ENCODE measurements at regions not wholly inside any gene's neighbourhood (a gene's known extent, or its start where the extent isn't known, plus 50 kb on each side); places are given as distances from the start of the nearest gene placed in this dataset.
"Not testable (repeated sequence)": the region's sequence is repeated elsewhere in the genome, so short reads cannot be mapped to it uniquely, and the experiment has no call there.

DNA sequence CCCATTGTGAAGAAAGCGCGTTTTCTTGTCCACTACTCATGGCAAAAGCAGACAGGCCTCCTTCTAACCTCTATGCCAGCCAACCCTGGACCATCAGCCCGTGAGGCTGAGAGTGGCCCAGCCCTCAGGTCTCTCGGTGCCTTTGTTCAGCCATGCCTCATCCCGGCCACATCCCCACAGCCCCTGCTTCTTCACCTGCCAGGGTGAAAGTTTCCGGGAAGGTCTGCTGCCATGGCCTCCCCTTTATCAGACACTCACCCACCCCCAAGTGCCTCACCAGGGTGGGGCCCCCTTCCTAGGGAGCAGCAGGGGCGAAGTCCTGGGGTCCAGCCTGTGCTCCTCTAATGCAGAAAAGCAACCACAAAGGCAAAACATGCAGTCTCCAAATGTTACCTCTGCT, 478.4 kb upstream of the SALL3 start:
- TF ChIP-seq, protein P1, sequence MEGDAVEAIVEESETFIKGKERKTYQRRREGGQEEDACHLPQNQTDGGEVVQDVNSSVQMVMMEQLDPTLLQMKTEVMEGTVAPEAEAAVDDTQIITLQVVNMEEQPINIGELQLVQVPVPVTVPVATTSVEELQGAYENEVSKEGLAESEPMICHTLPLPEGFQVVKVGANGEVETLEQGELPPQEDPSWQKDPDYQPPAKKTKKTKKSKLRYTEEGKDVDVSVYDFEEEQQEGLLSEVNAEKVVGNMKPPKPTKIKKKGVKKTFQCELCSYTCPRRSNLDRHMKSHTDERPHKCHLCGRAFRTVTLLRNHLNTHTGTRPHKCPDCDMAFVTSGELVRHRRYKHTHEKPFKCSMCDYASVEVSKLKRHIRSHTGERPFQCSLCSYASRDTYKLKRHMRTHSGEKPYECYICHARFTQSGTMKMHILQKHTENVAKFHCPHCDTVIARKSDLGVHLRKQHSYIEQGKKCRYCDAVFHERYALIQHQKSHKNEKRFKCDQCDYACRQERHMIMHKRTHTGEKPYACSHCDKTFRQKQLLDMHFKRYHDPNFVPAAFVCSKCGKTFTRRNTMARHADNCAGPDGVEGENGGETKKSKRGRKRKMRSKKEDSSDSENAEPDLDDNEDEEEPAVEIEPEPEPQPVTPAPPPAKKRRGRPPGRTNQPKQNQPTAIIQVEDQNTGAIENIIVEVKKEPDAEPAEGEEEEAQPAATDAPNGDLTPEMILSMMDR (IDR thresholded peaks at IDR 0.05): no peak
- ATAC-seq (no peak), DNase-seq (no peak)
- Histone ChIP-seq H3K36me3 (no peaks in the 10 kb centered on the region), H3K27me3 (peaks cover 0 to 10% of the 10 kb centered on the region in 2 donors), H3K27ac (no peak overlapping the region), H3K4me1 (no peaks in the 10 kb centered on the region), H3K4me3 (no peak overlapping the region), H3K9me3 (peaks cover 0 to 10% of the 10 kb centered on the region in 2 donors)
- intact Hi-C loops (cut with DNase I): no loop called here

DNA sequence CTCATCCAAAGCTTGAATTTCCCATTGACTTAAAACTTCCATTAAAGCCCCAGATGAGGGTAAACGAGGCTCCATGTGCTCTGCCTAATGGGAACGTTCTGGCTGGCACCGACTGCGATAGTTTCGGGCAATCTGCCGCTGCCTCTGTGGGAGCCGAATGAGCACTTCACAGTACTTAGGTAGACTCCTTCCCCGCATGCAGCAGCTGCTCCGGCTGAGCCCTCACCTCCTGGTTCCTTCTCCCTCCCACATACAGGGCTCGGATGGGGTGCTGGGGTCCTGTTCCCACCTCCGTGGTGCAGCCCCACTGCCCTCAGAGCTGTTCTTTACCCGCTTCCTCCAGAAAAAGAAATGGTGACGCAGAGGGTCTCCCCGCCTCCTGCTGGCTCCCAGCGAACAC, 476.5 kb upstream of the SALL3 start:
- no peak overlapping the region for H3K27ac ChIP-seq
- H3K4me3 ChIP-seq: no peak overlapping the region
- H3K36me3 ChIP-seq: no peaks in the 10 kb centered on the region
- intact Hi-C loops (cut with DNase I): no loop called here
- no peak for ATAC-seq
- DNase-seq: no peak
- no peaks in the 10 kb centered on the region for H3K4me1 ChIP-seq
- H3K9me3 ChIP-seq: peaks cover 0 to 10% of the 10 kb centered on the region in 2 donors
- TF ChIP-seq, protein P1 (IDR thresholded peaks at IDR 0.05): no peak
- peaks cover 0 to 10% of the 10 kb centered on the region in 2 donors for H3K27me3 ChIP-seq

DNA sequence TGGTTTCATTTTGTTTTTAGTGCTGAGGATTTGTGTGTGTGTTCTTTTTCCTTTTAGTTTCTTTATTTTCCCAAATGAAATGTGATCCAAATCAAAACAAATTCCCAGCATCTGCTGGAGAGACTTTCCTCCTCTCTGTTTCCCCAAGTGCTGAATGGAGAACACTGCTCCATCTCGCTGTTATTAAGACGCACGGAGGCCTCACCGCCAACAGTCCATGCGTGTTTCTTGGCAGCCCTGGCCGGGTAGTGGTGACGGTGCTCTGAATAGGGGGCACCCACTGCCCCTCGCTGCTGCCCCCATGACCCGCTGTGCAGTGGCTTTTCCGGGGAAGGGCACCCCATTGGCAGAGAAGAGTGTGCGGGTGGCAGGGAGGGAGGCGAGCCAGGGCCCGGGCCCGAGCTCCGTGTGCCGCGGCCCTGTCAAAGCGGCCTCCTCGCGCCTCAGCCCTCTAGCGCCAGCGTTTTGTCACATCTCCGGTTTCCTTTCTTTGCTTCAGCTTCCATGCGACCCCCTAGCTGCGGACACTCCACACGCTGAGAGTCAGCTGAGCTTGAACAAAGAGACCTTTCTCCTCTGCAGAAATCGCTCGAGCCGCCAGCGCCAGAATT, 473.7 kb upstream of the SALL3 start:
- ATAC-seq: no peak
- peak in 1 of 4 donors; percentile 36 for DNase-seq
- Histone ChIP-seq H3K4me1 (no peaks in the 10 kb centered on the region), H3K27ac (no peak overlapping the region), H3K36me3 (no peaks in the 10 kb centered on the region), H3K9me3 (peaks cover 0 to 10% of the 10 kb centered on the region in 2 donors), H3K4me3 (no peak overlapping the region), H3K27me3 (peaks cover 0 to 10% of the 10 kb centered on the region in 2 donors)
- intact Hi-C loops (cut with DNase I): no loop called here
- TF ChIP-seq, protein P1 (IDR thresholded peaks at IDR 0.05): no peak

DNA sequence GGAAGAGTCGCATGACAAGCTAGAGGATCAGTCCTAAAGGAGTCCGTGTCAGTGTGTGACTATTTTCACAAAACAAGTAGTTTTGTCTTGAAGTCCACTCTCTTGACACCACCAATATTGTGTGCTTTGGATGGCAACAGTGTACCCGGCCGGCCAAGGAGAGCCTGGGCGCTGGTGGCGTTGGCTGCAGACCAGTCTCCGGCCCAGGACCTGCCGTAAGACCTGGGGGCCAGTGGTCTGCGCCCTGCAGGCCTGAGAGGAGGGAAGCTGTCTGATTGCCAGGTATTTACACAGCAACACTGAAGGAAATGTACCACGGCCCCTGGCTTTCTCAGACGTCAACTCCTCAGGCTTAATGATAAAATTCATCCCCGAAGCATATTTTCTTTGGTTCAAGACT, 472.4 kb upstream of the SALL3 start:
- H3K27ac ChIP-seq: no peak overlapping the region
- intact Hi-C loops (cut with DNase I): no loop called here
- H3K4me3 ChIP-seq: no peak overlapping the region
- H3K4me1 ChIP-seq: no peaks in the 10 kb centered on the region
- H3K9me3 ChIP-seq: peaks cover 0 to 10% of the 10 kb centered on the region in 2 donors
- ATAC-seq: no peak
- TF ChIP-seq, protein P1 (IDR thresholded peaks at IDR 0.05): no peak
- no peaks in the 10 kb centered on the region for H3K36me3 ChIP-seq
- no peak for DNase-seq
- peaks cover 0 to 10% of the 10 kb centered on the region in 2 donors for H3K27me3 ChIP-seq

DNA sequence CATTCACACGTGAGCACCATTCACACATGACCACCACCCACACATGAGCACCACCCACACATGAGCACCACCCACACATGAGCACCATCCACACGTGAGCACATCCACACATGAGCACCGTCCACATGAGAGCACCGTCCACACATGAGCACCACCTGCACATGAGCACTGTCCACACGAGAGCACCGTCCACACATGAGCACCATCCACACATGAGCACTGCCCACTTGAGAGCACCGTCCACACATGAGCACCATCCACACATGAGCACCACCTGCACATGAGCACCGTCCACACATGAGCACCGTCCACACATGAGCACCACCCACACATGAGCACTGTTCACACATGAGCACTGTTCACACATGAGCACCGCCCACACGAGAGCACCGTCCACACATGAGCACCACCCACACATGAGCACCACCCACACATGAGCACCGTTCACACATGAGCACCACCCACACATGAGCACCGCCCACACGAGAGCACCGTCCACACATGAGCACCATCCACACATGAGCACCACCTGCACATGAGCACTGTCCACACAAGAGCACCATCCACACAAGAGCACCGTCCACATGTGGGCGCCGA, 471.3 kb upstream of the SALL3 start:
- H3K9me3 ChIP-seq; intact Hi-C loops (cut with DNase I); H3K27ac ChIP-seq; H3K27me3 ChIP-seq; H3K4me3 ChIP-seq; DNase-seq; ATAC-seq; H3K36me3 ChIP-seq; H3K4me1 ChIP-seq: not testable (repeated sequence)

DNA sequence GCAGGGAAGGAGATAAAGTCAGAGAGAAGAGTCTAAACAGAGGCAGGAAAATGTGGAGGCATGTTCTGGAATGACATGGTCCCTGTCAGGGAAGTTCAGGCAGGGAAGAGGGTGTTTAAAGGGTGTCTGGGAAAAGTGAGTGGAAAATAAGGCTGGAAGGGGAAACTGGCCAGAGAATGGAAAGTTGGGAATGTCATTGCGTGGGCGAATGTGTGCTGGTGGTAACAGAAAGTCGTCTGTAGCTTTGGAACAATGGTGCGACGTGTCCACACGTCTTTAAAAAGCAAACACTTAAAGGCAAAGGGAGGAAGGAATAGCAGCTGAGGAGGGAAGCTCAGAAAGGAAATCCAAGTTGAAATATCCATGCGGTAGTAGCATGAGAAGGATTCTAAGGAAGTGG, 469.5 kb upstream of the SALL3 start:
- H3K4me3 ChIP-seq: no peak overlapping the region
- no peaks in the 10 kb centered on the region for H3K36me3 ChIP-seq
- TF ChIP-seq, protein P1 (IDR thresholded peaks at IDR 0.05): no peak
- peaks cover 0 to 9% of the 10 kb centered on the region in 2 donors for H3K27me3 ChIP-seq
- DNase-seq: no peak
- no peaks in the 10 kb centered on the region for H3K4me1 ChIP-seq
- no peak overlapping the region for H3K27ac ChIP-seq
- intact Hi-C loops (cut with DNase I): no loop called here
- no peaks in the 10 kb centered on the region for H3K9me3 ChIP-seq
- no peak for ATAC-seq

Measured in left lung (tissue), 4 donors.